Vagina (tissue), 2 donors: ENCODE measurements at regions not wholly inside any gene's neighbourhood (a gene's known extent, or its start where the extent isn't known, plus 50 kb on each side); places are given as distances from the start of the nearest gene placed in this dataset.

Experiments used
- POLR2A ChIP-seq, 2 donors: fragments of 450-650 bp; IDR thresholded peaks; one replicate each; pipeline ENCODE4 v1.6.1; 2017; ENCODE audit warnings: antibody characterized with exemption in 2 of 2, mild to moderate bottlenecking in 2 of 2, moderate library complexity in 2 of 2
- POLR2AphosphoS5 ChIP-seq, 2 donors: sonication (generic); formaldehyde crosslinking; IDR thresholded peaks; one replicate each; pipeline ENCODE4 v1.9.0; 2017; ENCODE audit warnings: antibody characterized with exemption in 2 of 2, mild to moderate bottlenecking in 2 of 2, low read depth in 1 of 2; ENCODE audit not compliant: insufficient read depth in 1 of 2
- TF ChIP-seq, protein P1 (sequence below), 3 experiments: fragments of 450-650 bp in 2 of 3; fragments of 200-600 bp in 1 of 3; sonication (generic) in 1 of 3; IDR thresholded peaks; one replicate each; pipeline ENCODE4 v1.5.1; 2017 to 2019; ENCODE audit warnings: antibody characterized with exemption in 3 of 3, mild to moderate bottlenecking in 2 of 3, moderate library complexity in 2 of 3

GRCh38 chr17:77038884-77039555 is 101.7 kb upstream of the SEC14L1 start:
- TF ChIP-seq, protein P1, sequence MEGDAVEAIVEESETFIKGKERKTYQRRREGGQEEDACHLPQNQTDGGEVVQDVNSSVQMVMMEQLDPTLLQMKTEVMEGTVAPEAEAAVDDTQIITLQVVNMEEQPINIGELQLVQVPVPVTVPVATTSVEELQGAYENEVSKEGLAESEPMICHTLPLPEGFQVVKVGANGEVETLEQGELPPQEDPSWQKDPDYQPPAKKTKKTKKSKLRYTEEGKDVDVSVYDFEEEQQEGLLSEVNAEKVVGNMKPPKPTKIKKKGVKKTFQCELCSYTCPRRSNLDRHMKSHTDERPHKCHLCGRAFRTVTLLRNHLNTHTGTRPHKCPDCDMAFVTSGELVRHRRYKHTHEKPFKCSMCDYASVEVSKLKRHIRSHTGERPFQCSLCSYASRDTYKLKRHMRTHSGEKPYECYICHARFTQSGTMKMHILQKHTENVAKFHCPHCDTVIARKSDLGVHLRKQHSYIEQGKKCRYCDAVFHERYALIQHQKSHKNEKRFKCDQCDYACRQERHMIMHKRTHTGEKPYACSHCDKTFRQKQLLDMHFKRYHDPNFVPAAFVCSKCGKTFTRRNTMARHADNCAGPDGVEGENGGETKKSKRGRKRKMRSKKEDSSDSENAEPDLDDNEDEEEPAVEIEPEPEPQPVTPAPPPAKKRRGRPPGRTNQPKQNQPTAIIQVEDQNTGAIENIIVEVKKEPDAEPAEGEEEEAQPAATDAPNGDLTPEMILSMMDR (IDR thresholded peaks at IDR 0.05) = no peak
- TF ChIP-seq POLR2A (IDR thresholded peaks at IDR 0.05) (no peak), POLR2AphosphoS5 (IDR thresholded peaks at IDR 0.05; ENCODE audit: insufficient read depth in 1 of 2, low read depth in 1 of 2) (no peak)
